ENCODE measurements at regions not wholly inside any gene's neighbourhood (a gene's known extent, or its start where the extent isn't known, plus 50 kb on each side); places are given as distances from the start of the nearest gene placed in this dataset.
"Not testable (repeated sequence)": the region's sequence is repeated elsewhere in the genome, so short reads cannot be mapped to it uniquely, and the experiment has no call there.

- Histone ChIP-seq H3K36me3 (no peaks in the 10 kb centered on the region), H3K4me1 (peaks cover 16% of the 10 kb centered on the region), H3K9me3 (no peaks in the 10 kb centered on the region), H3K27me3 (no peaks in the 10 kb centered on the region), H3K27ac (no peak overlapping the region), H3K4me3 (no peak overlapping the region)
- 81% methylated on average over 11 of the region's 11 CpGs for WGBS
- TF ChIP-seq POLR2A (IDR thresholded peaks at IDR 0.05), result no peak
- TF ChIP-seq CTCF (IDR thresholded peaks at IDR 0.05), result no peak
- TF ChIP-seq POLR2AphosphoS5 (IDR thresholded peaks at IDR 0.05), result no peak
- TF ChIP-seq EP300 (IDR thresholded peaks at IDR 0.05), result no peak
- DNase-seq (ENCODE audit: low spot score in 2 of 2), result no peak
Measured at GRCh38 chr16:29304251-29304650, 102.3 kb downstream of the NPIPB11 start.

GRCh38 chr16:29303520-29303919 lies 103.0 kb downstream of the NPIPB11 start:
- no peak for DNase-seq (ENCODE audit: low spot score in 2 of 2)
- Histone ChIP-seq H3K4me1 (peaks cover 16% of the 10 kb centered on the region), H3K4me3 (no peak overlapping the region), H3K27me3 (no peaks in the 10 kb centered on the region), H3K9me3 (no peaks in the 10 kb centered on the region), H3K27ac (no peak overlapping the region), H3K36me3 (no peaks in the 10 kb centered on the region)
- TF ChIP-seq EP300 (IDR thresholded peaks at IDR 0.05) (no peak), POLR2A (IDR thresholded peaks at IDR 0.05) (no peak), CTCF (IDR thresholded peaks at IDR 0.05) (no peak), POLR2AphosphoS5 (IDR thresholded peaks at IDR 0.05) (no peak)
- WGBS, result 93% methylated on average over 2 of the region's 5 CpGs

GRCh38 chr16:29302976-29303375 lies 103.5 kb downstream of the NPIPB11 start:
- H3K27me3 ChIP-seq, result no peaks in the 10 kb centered on the region
- no peaks in the 10 kb centered on the region for H3K9me3 ChIP-seq
- H3K36me3 ChIP-seq, result no peaks in the 10 kb centered on the region
- WGBS, result 94% methylated on average over 12 of the region's 13 CpGs
- no peak for TF ChIP-seq POLR2A (IDR thresholded peaks at IDR 0.05)
- no peak for TF ChIP-seq POLR2AphosphoS5 (IDR thresholded peaks at IDR 0.05)
- no peak for TF ChIP-seq CTCF (IDR thresholded peaks at IDR 0.05)
- TF ChIP-seq EP300 (IDR thresholded peaks at IDR 0.05), result no peak
- no peak overlapping the region for H3K27ac ChIP-seq
- peaks cover 16% of the 10 kb centered on the region for H3K4me1 ChIP-seq
- H3K4me3 ChIP-seq, result no peak overlapping the region
- DNase-seq (ENCODE audit: low spot score in 2 of 2), result no peak

GRCh38 chr16:29302433-29302832 lies 104.1 kb downstream of the NPIPB11 start:
- H3K27me3 ChIP-seq; DNase-seq (ENCODE audit: low spot score in 2 of 2); H3K9me3 ChIP-seq; H3K36me3 ChIP-seq; H3K4me3 ChIP-seq; H3K27ac ChIP-seq: not testable (repeated sequence)
- WGBS, result 95% methylated on average over 19 of the region's 20 CpGs
- H3K4me1 ChIP-seq, result peaks cover 16% of the 10 kb centered on the region

- H3K36me3 ChIP-seq; H3K4me3 ChIP-seq; H3K27me3 ChIP-seq; DNase-seq (ENCODE audit: low spot score in 2 of 2); H3K9me3 ChIP-seq; H3K27ac ChIP-seq: not testable (repeated sequence)
- peaks cover 16% of the 10 kb centered on the region for H3K4me1 ChIP-seq
- 89% methylated on average over 10 of the region's 15 CpGs for WGBS
Measured at GRCh38 chr16:29301662-29302285, 104.7 kb downstream of the NPIPB11 start.

GRCh38 chr16:29300541-29301535 lies 105.7 kb downstream of the NPIPB11 start:
- Histone ChIP-seq H3K4me1 (peaks cover 16% of the 10 kb centered on the region), H3K27ac (peak overlapping the region; percentile 30)
- not testable (repeated sequence) for DNase-seq (ENCODE audit: low spot score in 2 of 2); H3K36me3 ChIP-seq; H3K4me3 ChIP-seq; H3K9me3 ChIP-seq; H3K27me3 ChIP-seq
- WGBS, result 75% methylated on average over 28 of the region's 29 CpGs

- H3K9me3 ChIP-seq, H3K36me3 ChIP-seq, H3K27me3 ChIP-seq, H3K4me3 ChIP-seq: not testable (repeated sequence)
- 32% methylated on average over 7 of the region's 7 CpGs for WGBS
- Histone ChIP-seq H3K27ac (peak overlapping the region; percentile 30), H3K4me1 (peaks cover 16% of the 10 kb centered on the region)
- DNase-seq (ENCODE audit: low spot score in 2 of 2), result peak in 1 of 2 donors; percentile 87
Measured at GRCh38 chr16:29300030-29300491, 106.5 kb downstream of the NPIPB11 start.

- H3K9me3 ChIP-seq; H3K27me3 ChIP-seq; H3K4me3 ChIP-seq; H3K27ac ChIP-seq; H3K36me3 ChIP-seq; DNase-seq (ENCODE audit: low spot score in 2 of 2): not testable (repeated sequence)
- peaks cover 16% of the 10 kb centered on the region for H3K4me1 ChIP-seq
- WGBS, result 90% methylated on average over 10 of the region's 10 CpGs
Measured at GRCh38 chr16:29298997-29299396, 107.5 kb downstream of the NPIPB11 start.

GRCh38 chr16:29298307-29298706 lies 108.2 kb downstream of the NPIPB11 start:
- H3K9me3 ChIP-seq; H3K4me3 ChIP-seq; H3K36me3 ChIP-seq; H3K27ac ChIP-seq; DNase-seq (ENCODE audit: low spot score in 2 of 2); H3K27me3 ChIP-seq: not testable (repeated sequence)
- WGBS, result 92% methylated on average over 12 of the region's 12 CpGs
- H3K4me1 ChIP-seq, result peaks cover 16% of the 10 kb centered on the region

- WGBS, result 89% methylated on average over 2 of the region's 2 CpGs
- not testable (repeated sequence) for H3K4me3 ChIP-seq; H3K36me3 ChIP-seq; H3K27me3 ChIP-seq; DNase-seq (ENCODE audit: low spot score in 2 of 2); H3K9me3 ChIP-seq; H3K27ac ChIP-seq
- H3K4me1 ChIP-seq, result peaks cover 19% of the 10 kb centered on the region
Measured at GRCh38 chr16:29297809-29298177, 108.7 kb downstream of the NPIPB11 start.

Data from suprapubic skin (tissue), 4 donors.